ENCODE measurements at regions not wholly inside any gene's neighbourhood (a gene's known extent, or its start where the extent isn't known, plus 50 kb on each side); places are given as distances from the start of the nearest gene placed in this dataset.

DNA sequence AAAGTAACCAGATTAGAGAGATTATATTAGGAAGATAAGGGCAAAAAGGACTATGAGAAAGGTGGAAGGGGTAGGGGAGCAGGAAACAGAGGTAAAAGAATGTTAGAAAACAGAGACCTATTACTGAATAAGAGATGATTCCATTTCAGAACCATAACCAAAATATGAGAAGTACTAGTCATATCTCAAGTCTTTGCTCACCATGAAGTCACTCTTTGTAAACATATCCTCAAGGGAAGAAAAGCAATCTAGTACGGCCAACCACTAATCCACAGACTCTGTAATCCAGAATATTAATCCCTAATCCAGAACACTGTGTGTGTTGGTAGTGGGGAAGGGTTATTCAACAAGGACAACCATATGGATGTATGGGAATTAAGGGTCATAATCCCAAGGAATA is 92.0 kb downstream of the CDCA7 start:
- Histone ChIP-seq H3K36me3 (ENCODE audit: control insufficient read depth, insufficient read depth, low read length) (no peaks in the 10 kb centered on the region), H3K4me3 (ENCODE audit: insufficient read depth, low read depth, low read length) (no peak overlapping the region), H3K4me1 (ENCODE audit: control insufficient read depth, insufficient read depth, low read length) (peaks cover 3% of the 10 kb centered on the region), H3K27me3 (ENCODE audit: control insufficient read depth, insufficient read depth, low read length, poor library complexity, severe bottlenecking) (no peaks in the 10 kb centered on the region), H3K27ac (ENCODE audit: insufficient read depth, low read depth, low read length, poor library complexity, severe bottlenecking) (no peak overlapping the region), H3K9me3 (ENCODE audit: control insufficient read depth, low read length) (no peaks in the 10 kb centered on the region)
- WGBS, 2 experiments, result no CpG with 5 or more reads among the region's 1 CpG

DNA sequence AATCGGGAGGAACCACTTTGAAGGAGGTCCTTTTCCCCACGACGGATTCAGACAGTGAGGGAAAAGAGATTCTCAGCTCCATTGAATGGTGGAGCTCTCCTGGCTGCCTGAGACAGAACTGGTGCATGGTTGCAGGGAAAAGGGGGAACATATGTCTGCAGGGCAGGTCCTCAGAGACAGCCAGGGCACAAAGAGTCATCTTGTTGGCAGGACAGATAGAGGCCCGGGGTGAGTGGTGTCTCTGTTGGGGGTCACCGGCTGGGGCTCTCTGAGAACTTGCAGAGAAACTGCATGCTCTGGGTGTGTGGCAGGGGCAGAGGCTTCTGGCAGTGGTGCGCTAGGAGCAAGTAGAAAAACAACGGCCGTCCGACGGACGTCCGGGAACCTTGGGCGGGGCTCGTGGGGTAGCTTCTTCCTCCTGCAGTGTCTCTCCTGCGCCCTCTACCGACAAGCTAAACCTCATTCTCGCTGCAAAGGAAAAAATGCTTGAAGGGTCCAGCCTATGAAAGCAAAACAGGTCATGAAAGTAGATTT is 94.3 kb downstream of the CDCA7 start:
- peaks cover 20% of the 10 kb centered on the region for H3K4me1 ChIP-seq (ENCODE audit: control insufficient read depth, insufficient read depth, low read length)
- H3K4me3 ChIP-seq (ENCODE audit: insufficient read depth, low read depth, low read length), result no peak overlapping the region
- H3K27me3 ChIP-seq (ENCODE audit: control insufficient read depth, insufficient read depth, low read length, poor library complexity, severe bottlenecking), result no peaks in the 10 kb centered on the region
- no peaks in the 10 kb centered on the region for H3K9me3 ChIP-seq (ENCODE audit: control insufficient read depth, low read length)
- 42 to 51% methylated on average over 16 to 17 of the region's 17 CpGs for WGBS, 2 experiments
- no peak overlapping the region for H3K27ac ChIP-seq (ENCODE audit: insufficient read depth, low read depth, low read length, poor library complexity, severe bottlenecking)
- H3K36me3 ChIP-seq (ENCODE audit: control insufficient read depth, insufficient read depth, low read length), result no peaks in the 10 kb centered on the region

- Histone ChIP-seq H3K36me3 (ENCODE audit: control insufficient read depth, insufficient read depth, low read length) (no peaks in the 10 kb centered on the region), H3K27ac (ENCODE audit: insufficient read depth, low read depth, low read length, poor library complexity, severe bottlenecking) (no peak overlapping the region), H3K9me3 (ENCODE audit: control insufficient read depth, low read length) (no peaks in the 10 kb centered on the region), H3K4me3 (ENCODE audit: insufficient read depth, low read depth, low read length) (no peak overlapping the region), H3K27me3 (ENCODE audit: control insufficient read depth, insufficient read depth, low read length, poor library complexity, severe bottlenecking) (no peaks in the 10 kb centered on the region), H3K4me1 (ENCODE audit: control insufficient read depth, insufficient read depth, low read length) (peaks cover 18% of the 10 kb centered on the region)
- WGBS, 2 experiments, result 91 to 96% methylated on average over 8 of the region's 8 CpGs
These were observed 96.4 kb downstream of the CDCA7 start for GRCh38 chr2:173451118-173451517.

DNA sequence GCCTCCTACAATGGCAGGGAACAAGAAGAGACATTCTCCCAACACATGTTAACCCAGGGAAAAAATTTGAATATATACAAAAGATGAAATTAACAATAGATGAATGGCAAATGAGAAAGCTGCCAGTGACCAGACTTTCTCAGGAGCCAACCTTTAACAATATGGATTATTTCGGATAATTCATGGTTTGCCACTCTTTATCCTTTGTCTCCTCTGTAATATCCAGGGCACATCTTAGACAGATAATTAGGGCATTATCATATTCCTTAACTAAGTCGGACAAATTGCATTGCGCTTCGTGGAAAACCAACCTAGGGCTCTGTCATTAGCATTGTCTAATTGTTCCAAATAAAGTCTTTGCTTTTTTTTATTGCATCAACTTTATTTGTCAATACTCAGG is 97.3 kb downstream of the CDCA7 start:
- 86 to 98% methylated on average over 4 of the region's 4 CpGs for WGBS, 2 experiments
- Histone ChIP-seq H3K4me3 (ENCODE audit: insufficient read depth, low read depth, low read length) (no peak overlapping the region), H3K9me3 (ENCODE audit: control insufficient read depth, low read length) (no peaks in the 10 kb centered on the region), H3K36me3 (ENCODE audit: control insufficient read depth, insufficient read depth, low read length) (no peaks in the 10 kb centered on the region), H3K27ac (ENCODE audit: insufficient read depth, low read depth, low read length, poor library complexity, severe bottlenecking) (no peak overlapping the region), H3K4me1 (ENCODE audit: control insufficient read depth, insufficient read depth, low read length) (peaks cover 20% of the 10 kb centered on the region), H3K27me3 (ENCODE audit: control insufficient read depth, insufficient read depth, low read length, poor library complexity, severe bottlenecking) (no peaks in the 10 kb centered on the region)

DNA sequence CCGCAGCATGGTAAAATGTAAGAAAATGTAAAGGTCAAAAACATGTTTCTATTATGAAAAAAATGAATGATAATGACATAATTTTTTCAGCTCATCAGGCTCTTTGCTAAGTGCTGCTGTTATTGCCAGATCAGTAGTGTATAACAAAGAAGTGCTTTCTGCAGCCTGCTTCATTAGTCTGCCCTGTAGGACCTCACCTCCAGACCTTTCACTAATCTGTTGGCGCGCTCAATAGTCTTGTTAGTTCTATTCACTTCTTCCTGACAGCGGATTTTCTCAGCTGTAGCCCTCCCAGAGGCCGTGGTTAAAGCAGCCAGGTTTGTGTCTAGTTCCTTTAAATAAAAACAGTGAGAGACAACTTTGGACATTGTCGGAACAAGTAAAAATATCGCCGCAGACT is 97.7 kb downstream of the CDCA7 start:
- Histone ChIP-seq H3K27me3 (ENCODE audit: control insufficient read depth, insufficient read depth, low read length, poor library complexity, severe bottlenecking) (no peaks in the 10 kb centered on the region), H3K9me3 (ENCODE audit: control insufficient read depth, low read length) (no peaks in the 10 kb centered on the region), H3K36me3 (ENCODE audit: control insufficient read depth, insufficient read depth, low read length) (no peaks in the 10 kb centered on the region), H3K4me1 (ENCODE audit: control insufficient read depth, insufficient read depth, low read length) (peaks cover 24% of the 10 kb centered on the region), H3K4me3 (ENCODE audit: insufficient read depth, low read depth, low read length) (no peak overlapping the region), H3K27ac (ENCODE audit: insufficient read depth, low read depth, low read length, poor library complexity, severe bottlenecking) (no peak overlapping the region)
- 56 to 63% methylated on average over 7 to 8 of the region's 8 CpGs for WGBS, 2 experiments

- WGBS, 2 experiments, result 55 to 68% methylated on average over 10 of the region's 10 CpGs
- Histone ChIP-seq H3K9me3 (ENCODE audit: control insufficient read depth, low read length) (no peaks in the 10 kb centered on the region), H3K27ac (ENCODE audit: insufficient read depth, low read depth, low read length, poor library complexity, severe bottlenecking) (no peak overlapping the region), H3K4me1 (ENCODE audit: control insufficient read depth, insufficient read depth, low read length) (peaks cover 23% of the 10 kb centered on the region), H3K27me3 (ENCODE audit: control insufficient read depth, insufficient read depth, low read length, poor library complexity, severe bottlenecking) (no peaks in the 10 kb centered on the region), H3K4me3 (ENCODE audit: insufficient read depth, low read depth, low read length) (no peak overlapping the region), H3K36me3 (ENCODE audit: control insufficient read depth, insufficient read depth, low read length) (no peaks in the 10 kb centered on the region)
These were observed 102.3 kb downstream of the CDCA7 start for GRCh38 chr2:173456960-173457359.

DNA sequence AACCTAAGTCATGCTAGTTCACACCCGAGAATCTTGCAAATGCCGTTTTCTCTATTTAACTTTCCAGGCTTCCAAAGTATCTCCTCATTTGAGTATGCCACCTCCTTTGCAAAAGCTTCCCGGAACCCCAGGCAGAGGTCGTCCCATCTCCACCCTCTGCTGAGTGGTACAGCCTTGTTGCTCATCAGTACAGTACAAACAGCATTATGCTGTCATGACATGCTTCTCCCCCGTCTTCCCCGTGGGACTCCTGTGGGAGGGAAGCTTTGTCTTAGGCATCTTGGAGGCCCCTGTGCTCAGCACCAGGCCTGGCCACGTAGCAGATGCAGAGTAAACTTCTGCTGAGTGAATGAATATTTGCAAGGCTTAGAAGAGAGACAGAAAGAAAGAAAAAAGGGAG is 102.7 kb downstream of the CDCA7 start:
- Histone ChIP-seq H3K36me3 (ENCODE audit: control insufficient read depth, insufficient read depth, low read length) (no peaks in the 10 kb centered on the region), H3K4me1 (ENCODE audit: control insufficient read depth, insufficient read depth, low read length) (peaks cover 19% of the 10 kb centered on the region), H3K27me3 (ENCODE audit: control insufficient read depth, insufficient read depth, low read length, poor library complexity, severe bottlenecking) (no peaks in the 10 kb centered on the region), H3K9me3 (ENCODE audit: control insufficient read depth, low read length) (no peaks in the 10 kb centered on the region), H3K4me3 (ENCODE audit: insufficient read depth, low read depth, low read length) (no peak overlapping the region), H3K27ac (ENCODE audit: insufficient read depth, low read depth, low read length, poor library complexity, severe bottlenecking) (no peak overlapping the region)
- 76 to 77% methylated on average over 7 of the region's 7 CpGs for WGBS, 2 experiments

GRCh38 chr2:173458991-173459780 is 104.5 kb downstream of the CDCA7 start:
- Histone ChIP-seq H3K36me3 (ENCODE audit: control insufficient read depth, insufficient read depth, low read length) (no peaks in the 10 kb centered on the region), H3K4me1 (ENCODE audit: control insufficient read depth, insufficient read depth, low read length) (peaks cover 7% of the 10 kb centered on the region), H3K27me3 (ENCODE audit: control insufficient read depth, insufficient read depth, low read length, poor library complexity, severe bottlenecking) (no peaks in the 10 kb centered on the region), H3K4me3 (ENCODE audit: insufficient read depth, low read depth, low read length) (no peak overlapping the region), H3K9me3 (ENCODE audit: control insufficient read depth, low read length) (no peaks in the 10 kb centered on the region), H3K27ac (ENCODE audit: insufficient read depth, low read depth, low read length, poor library complexity, severe bottlenecking) (no peak overlapping the region)
- WGBS, 2 experiments, result 81 to 84% methylated on average over 8 of the region's 8 CpGs

- Histone ChIP-seq H3K27me3 (ENCODE audit: control insufficient read depth, insufficient read depth, low read length, poor library complexity, severe bottlenecking) (no peaks in the 10 kb centered on the region), H3K4me3 (ENCODE audit: insufficient read depth, low read depth, low read length) (no peak overlapping the region), H3K36me3 (ENCODE audit: control insufficient read depth, insufficient read depth, low read length) (no peaks in the 10 kb centered on the region), H3K9me3 (ENCODE audit: control insufficient read depth, low read length) (no peaks in the 10 kb centered on the region), H3K4me1 (ENCODE audit: control insufficient read depth, insufficient read depth, low read length) (no peaks in the 10 kb centered on the region), H3K27ac (ENCODE audit: insufficient read depth, low read depth, low read length, poor library complexity, severe bottlenecking) (peak overlapping the region; percentile 21)
- 83 to 85% methylated on average over 14 of the region's 14 CpGs for WGBS, 2 experiments
These were observed 108.5 kb downstream of the CDCA7 start for GRCh38 chr2:173462892-173463840.

GRCh38 chr2:173463846-173464245 is 109.2 kb downstream of the CDCA7 start:
- Histone ChIP-seq H3K36me3 (ENCODE audit: control insufficient read depth, insufficient read depth, low read length) (no peaks in the 10 kb centered on the region), H3K4me3 (ENCODE audit: insufficient read depth, low read depth, low read length) (no peak overlapping the region), H3K4me1 (ENCODE audit: control insufficient read depth, insufficient read depth, low read length) (no peaks in the 10 kb centered on the region), H3K27me3 (ENCODE audit: control insufficient read depth, insufficient read depth, low read length, poor library complexity, severe bottlenecking) (no peaks in the 10 kb centered on the region), H3K27ac (ENCODE audit: insufficient read depth, low read depth, low read length, poor library complexity, severe bottlenecking) (no peak overlapping the region), H3K9me3 (ENCODE audit: control insufficient read depth, low read length) (no peaks in the 10 kb centered on the region)
- 91 to 97% methylated on average over 5 to 6 of the region's 6 CpGs for WGBS, 2 experiments
